ENCODE measurements at regions not wholly inside any gene's neighbourhood (a gene's known extent, or its start where the extent isn't known, plus 50 kb on each side); places are given as distances from the start of the nearest gene placed in this dataset.

DNA sequence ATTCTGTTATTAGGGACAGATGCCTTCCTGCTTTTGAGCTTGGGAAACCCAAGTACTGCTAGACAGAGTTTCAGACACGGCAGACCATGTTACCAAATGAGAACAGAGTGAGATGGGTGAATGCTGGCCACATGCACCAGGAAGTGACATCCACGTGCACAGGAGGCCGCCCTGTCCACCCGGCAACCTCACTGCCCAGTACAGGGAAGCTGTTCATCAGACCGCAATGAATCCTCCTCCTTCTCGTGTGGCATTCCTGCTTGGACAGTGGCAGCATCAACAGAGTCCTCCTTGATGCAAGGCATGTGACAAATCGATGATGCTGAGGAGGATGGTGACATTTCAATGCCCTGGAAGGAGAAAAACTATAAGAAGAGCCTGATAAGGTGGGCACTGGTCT is 191.0 kb upstream of the SOX1 start:
- intact Hi-C loops (cut with micrococcal nuclease; ENCODE audit: unreplicated experiment), result no loop called here
- CTCF ChIA-PET, result no interaction called here
- H3K79me2 ChIP-seq (ENCODE audit: control insufficient read depth, insufficient read depth, low read length), result no peaks in the 10 kb centered on the region
- H3K4me2 ChIP-seq (ENCODE audit: control insufficient read depth, insufficient read depth), result no peak overlapping the region
- H3K27me3 ChIP-seq (replicated peaks in 1 of 2; ENCODE audit: control insufficient read depth in 2 of 2, insufficient read depth in 2 of 2, low read length in 1 of 2), result no peaks in the 10 kb centered on the region
- FAIRE-seq, result no peak
- BruUV-seq (replicated peaks), result no TSS peak
- POLR2A ChIA-PET, result no interaction called here
- ATAC-seq, result no peak
- H3K9me3 ChIP-seq (replicated peaks; ENCODE audit: control insufficient read depth, insufficient read depth, low read length), result no peaks in the 10 kb centered on the region; the same call in 2 of the 3 replicates
- RAD21 ChIA-PET (ENCODE audit: unreplicated experiment), result no interaction called here
- no peak overlapping the region for H3K9ac ChIP-seq (ENCODE audit: control insufficient read depth, insufficient read depth, low read length)
- no peaks in the 10 kb centered on the region for H3K36me3 ChIP-seq (ENCODE audit: control insufficient read depth in 2 of 2, insufficient read depth in 2 of 2, low read length in 1 of 2)
- SMC1A ChIA-PET (ENCODE audit: uncharacterized antibody, unreplicated experiment), result interaction anchor here (0.6 kb wide), 1 partner anchor 518 kb away, joined by 3 read pairs; no protein-coding TSS in a partner anchor
- no peaks in the 10 kb centered on the region for H4K20me1 ChIP-seq (ENCODE audit: control insufficient read depth, insufficient read depth)
- TF ChIP-seq RELA (IDR thresholded peaks at IDR 0.05; ENCODE audit: borderline replicate concordance, partially characterized antibody) (no peak), KLF5 (IDR thresholded peaks at IDR 0.05; ENCODE audit: partially characterized antibody) (no peak), BRCA1 (IDR thresholded peaks at IDR 0.05; ENCODE audit: low read depth, low read length) (no peak)
- no peak overlapping the region for H3K27ac ChIP-seq (ENCODE audit: control insufficient read depth, insufficient read depth)
- in situ Hi-C loops (cut with MboI), result no loop called here
- no peak overlapping the region for H2AFZ ChIP-seq (ENCODE audit: control insufficient read depth, low read depth, low read length)
- H3K4me3 ChIP-seq, result no peak overlapping the region
- no peaks in the 10 kb centered on the region for H3K4me1 ChIP-seq (ENCODE audit: control insufficient read depth, insufficient read depth, low read length)
- DNase-seq (ENCODE audit: low read depth, low spot score), result no peak
- 17% methylated on average over 7 of the region's 7 CpGs for WGBS (ENCODE audit: insufficient coverage, insufficient replicate concordance, low lambda C conversion rate, missing lambda C conversion rate)

DNA sequence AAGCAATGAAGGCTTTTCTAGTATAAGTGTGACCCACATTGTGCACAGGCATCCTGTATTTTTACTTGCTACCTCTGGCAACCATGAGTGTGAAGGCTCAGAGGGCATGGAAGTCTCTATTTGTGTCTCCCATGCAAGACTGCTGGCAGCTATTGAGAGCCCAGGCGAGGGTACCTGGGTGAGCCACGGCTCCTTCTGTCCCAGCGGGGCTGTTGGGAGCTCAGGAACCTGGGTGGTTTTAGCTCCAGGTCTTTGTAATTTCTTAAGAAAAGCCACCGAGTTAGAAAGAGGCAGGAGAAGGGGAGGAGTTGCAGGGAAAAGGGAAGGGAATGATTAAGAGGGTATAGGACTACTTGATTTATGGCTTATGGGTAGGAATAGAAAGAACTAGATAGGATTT is 190.4 kb upstream of the SOX1 start:
- BruUV-seq (replicated peaks), result no TSS peak
- ChIA-PET POLR2A (no interaction called here), RAD21 (ENCODE audit: unreplicated experiment) (no interaction called here), SMC1A (ENCODE audit: uncharacterized antibody, unreplicated experiment) (no interaction called here), CTCF (no interaction called here)
- Histone ChIP-seq H3K36me3 (ENCODE audit: control insufficient read depth in 2 of 2, insufficient read depth in 2 of 2, low read length in 1 of 2) (no peaks in the 10 kb centered on the region), H3K4me3 (no peak overlapping the region), H3K79me2 (ENCODE audit: control insufficient read depth, insufficient read depth, low read length) (no peaks in the 10 kb centered on the region), H3K4me2 (ENCODE audit: control insufficient read depth, insufficient read depth) (no peak overlapping the region), H3K9ac (ENCODE audit: control insufficient read depth, insufficient read depth, low read length) (no peak overlapping the region), H3K27me3 (replicated peaks in 1 of 2; ENCODE audit: control insufficient read depth in 2 of 2, insufficient read depth in 2 of 2, low read length in 1 of 2) (no peaks in the 10 kb centered on the region), H3K27ac (ENCODE audit: control insufficient read depth, insufficient read depth) (no peak overlapping the region), H3K9me3 (replicated peaks; ENCODE audit: control insufficient read depth, insufficient read depth, low read length) (no peaks in the 10 kb centered on the region; the same call in 2 of the 3 replicates), H3K4me1 (ENCODE audit: control insufficient read depth, insufficient read depth, low read length) (no peaks in the 10 kb centered on the region), H4K20me1 (ENCODE audit: control insufficient read depth, insufficient read depth) (no peaks in the 10 kb centered on the region), H2AFZ (ENCODE audit: control insufficient read depth, low read depth, low read length) (no peak overlapping the region)
- in situ Hi-C loops (cut with MboI), result no loop called here
- ATAC-seq, result no peak
- DNase-seq (ENCODE audit: low read depth, low spot score), result no peak
- no peak for FAIRE-seq
- intact Hi-C loops (cut with micrococcal nuclease; ENCODE audit: unreplicated experiment), result no loop called here
- WGBS (ENCODE audit: insufficient coverage, insufficient replicate concordance, low lambda C conversion rate, missing lambda C conversion rate), result 21% methylated on average over 4 of the region's 4 CpGs
- no peak for TF ChIP-seq ZNF274 (IDR thresholded peaks at IDR 0.05; ENCODE audit: insufficient read depth, insufficient read length)
- TF ChIP-seq ZNF592 (IDR thresholded peaks at IDR 0.05), result no peak
- no peak for TF ChIP-seq ATF7 (IDR thresholded peaks at IDR 0.05; ENCODE audit: low read depth)
- no peak for TF ChIP-seq IRF4 (IDR thresholded peaks at IDR 0.05; ENCODE audit: low read depth, low read length)
- TF ChIP-seq POU2F2 (IDR thresholded peaks at IDR 0.05; ENCODE audit: borderline replicate concordance, low read depth, low read length), result no peak
- TF ChIP-seq ELK1 (IDR thresholded peaks at IDR 0.05; ENCODE audit: low read depth, low read length), result no peak
- TF ChIP-seq ZNF687 (IDR thresholded peaks at IDR 0.05), result no peak

All from GM12878 (cell line).